Fibroblast of gingiva (primary cell): ENCODE measurements at regions not wholly inside any gene's neighbourhood (a gene's known extent, or its start where the extent isn't known, plus 50 kb on each side); places are given as distances from the start of the nearest gene placed in this dataset.
A peak's percentile ranks its signal among the peaks of the same experiment; 100 is the strongest.

Experiments used
- DNase-seq: peaks from one replicate; pipeline ENCODE4 v3.0.0-alpha.2; 2011; ENCODE audit warnings: low read depth

DNA sequence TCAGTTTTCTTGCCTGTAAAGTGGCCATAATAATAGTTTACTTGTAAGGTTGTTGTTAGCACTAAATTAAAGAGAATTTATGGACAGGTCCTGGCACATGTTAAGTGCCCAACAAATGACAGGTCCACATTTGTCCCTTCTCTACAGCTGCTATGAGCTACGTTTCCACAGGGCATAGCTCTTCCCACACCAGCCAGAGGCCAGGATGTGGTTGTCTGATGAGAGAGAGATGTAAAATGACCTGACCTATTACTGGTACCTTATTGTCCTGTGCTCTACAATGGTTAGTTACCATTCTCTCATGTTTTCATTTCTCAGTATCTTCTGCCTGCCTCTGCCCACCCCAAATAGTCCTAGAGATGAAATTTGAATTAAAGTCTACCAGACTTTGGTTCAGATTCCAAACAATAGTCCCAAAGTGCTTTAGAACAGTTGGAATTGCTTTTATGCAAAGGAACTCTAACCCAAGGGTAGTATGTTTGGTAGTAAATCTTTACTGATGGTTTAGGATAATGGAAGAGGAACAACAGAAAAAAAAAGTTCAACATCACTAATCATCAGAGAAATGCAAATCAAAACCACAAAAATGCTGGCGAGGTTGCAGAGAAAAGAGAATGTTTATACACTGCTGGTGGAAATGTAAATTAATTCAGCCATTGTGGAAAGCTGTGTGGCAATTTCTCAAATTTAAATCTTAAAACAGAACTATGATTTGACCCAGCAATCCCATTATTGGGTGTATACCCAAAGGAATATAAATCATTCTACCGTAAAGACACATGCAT, 57.1 kb upstream of the ANKFN1 start:
- peak; percentile 33 for DNase-seq

DNA sequence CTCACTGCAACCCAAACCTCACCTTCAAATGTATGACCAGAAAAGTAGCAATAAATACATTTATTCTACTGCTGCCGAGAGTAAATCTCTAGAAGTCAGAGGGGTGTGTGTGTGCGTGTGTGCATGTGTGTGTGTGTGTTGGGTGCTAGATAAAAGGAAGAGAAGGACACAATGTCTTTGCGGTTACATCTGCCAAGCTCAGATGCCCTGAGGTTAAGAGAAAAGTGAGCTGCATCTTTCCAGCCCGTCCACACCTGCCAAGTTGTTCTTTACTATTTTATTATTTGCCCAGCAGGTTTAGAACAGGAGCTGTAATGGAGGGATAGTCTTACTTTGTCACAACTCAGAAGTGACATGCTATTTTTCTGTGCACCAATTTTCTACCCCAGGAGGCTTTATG, 54.5 kb upstream of the ANKFN1 start:
- DNase-seq = no peak

DNA sequence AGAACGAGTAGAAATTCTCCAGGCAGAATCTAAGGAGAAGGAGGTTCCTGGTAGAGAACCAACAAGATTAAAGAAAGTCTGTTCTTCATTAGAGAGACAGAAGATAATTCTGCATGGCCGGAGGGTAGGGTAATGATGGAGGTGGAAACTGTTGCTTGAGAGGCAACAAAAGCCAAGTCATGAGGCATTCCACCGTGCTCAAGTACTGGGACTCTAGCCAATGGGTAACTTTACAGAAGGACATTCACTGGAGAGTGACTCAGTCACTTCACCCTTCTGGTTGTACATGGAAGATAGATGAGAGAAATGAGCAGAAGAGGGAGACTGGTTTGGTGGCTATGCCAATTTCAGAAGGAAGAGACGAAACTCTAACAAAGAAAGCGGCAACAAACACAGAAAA, 53.6 kb upstream of the ANKFN1 start:
- peak; percentile 45 for DNase-seq
